ENCODE measurements at regions not wholly inside any gene's neighbourhood (a gene's known extent, or its start where the extent isn't known, plus 50 kb on each side); places are given as distances from the start of the nearest gene placed in this dataset.
"Not testable (repeated sequence)": the region's sequence is repeated elsewhere in the genome, so short reads cannot be mapped to it uniquely, and the experiment has no call there.

GRCh38 chr11:22928207-22928917, 68.1 kb upstream of the CCDC179 start:
- no peak for TF ChIP-seq TCF4 (CRISPR knock-in tag; IDR thresholded peaks at IDR 0.05; ENCODE audit: borderline replicate concordance)
- no peak for TF ChIP-seq RARB (CRISPR knock-in tag; IDR thresholded peaks at IDR 0.05)
- no peak for TF ChIP-seq ZFP3 (CRISPR knock-in tag; IDR thresholded peaks at IDR 0.05)
- TF ChIP-seq POU6F1 (CRISPR knock-in tag; IDR thresholded peaks at IDR 0.05; ENCODE audit: borderline replicate concordance, low read depth) = no peak
- no peak for TF ChIP-seq SNAI2 (CRISPR knock-in tag; IDR thresholded peaks at IDR 0.05)
- no peak for TF ChIP-seq CSDC2 (CRISPR knock-in tag; IDR thresholded peaks at IDR 0.05)
- TF ChIP-seq TOX (CRISPR knock-in tag; IDR thresholded peaks at IDR 0.05; ENCODE audit: borderline replicate concordance) = no peak
- no peak for TF ChIP-seq ESRRG (CRISPR knock-in tag; IDR thresholded peaks at IDR 0.05)
- TF ChIP-seq OSR1 (CRISPR knock-in tag; IDR thresholded peaks at IDR 0.05) = no peak
- TF ChIP-seq ZNF8 (CRISPR knock-in tag; IDR thresholded peaks at IDR 0.05) = no peak
- no peak for TF ChIP-seq ZC3H10 (CRISPR knock-in tag; IDR thresholded peaks at IDR 0.05)
- no peak for TF ChIP-seq ZFP30 (CRISPR knock-in tag; IDR thresholded peaks at IDR 0.05)
- no peak for TF ChIP-seq CREB5 (CRISPR knock-in tag; IDR thresholded peaks at IDR 0.05; ENCODE audit: low read depth)
- no peak for TF ChIP-seq ISL1 (CRISPR knock-in tag; IDR thresholded peaks at IDR 0.05)
- TF ChIP-seq TSHZ2 (CRISPR knock-in tag; IDR thresholded peaks at IDR 0.05) = no peak
- no peak for TF ChIP-seq ZNF565 (CRISPR knock-in tag; conservative IDR thresholded peaks at IDR 0.05; ENCODE audit: low read depth)
- no peak for ATAC-seq

GRCh38 chr11:22930816-22931594, 70.7 kb upstream of the CCDC179 start:
- TF ChIP-seq BACH2 (CRISPR knock-in tag; IDR thresholded peaks at IDR 0.05; ENCODE audit: borderline replicate concordance) = no peak
- no peak for TF ChIP-seq OSR1 (CRISPR knock-in tag; IDR thresholded peaks at IDR 0.05)
- no peak for TF ChIP-seq TCF4 (CRISPR knock-in tag; IDR thresholded peaks at IDR 0.05; ENCODE audit: borderline replicate concordance)
- no peak for TF ChIP-seq ESRRG (CRISPR knock-in tag; IDR thresholded peaks at IDR 0.05)
- TF ChIP-seq ZFP30 (CRISPR knock-in tag; IDR thresholded peaks at IDR 0.05) = no peak
- TF ChIP-seq RARB (CRISPR knock-in tag; IDR thresholded peaks at IDR 0.05) = no peak
- no peak for TF ChIP-seq ZNF565 (CRISPR knock-in tag; conservative IDR thresholded peaks at IDR 0.05; ENCODE audit: low read depth)
- TF ChIP-seq POU6F1 (CRISPR knock-in tag; IDR thresholded peaks at IDR 0.05; ENCODE audit: borderline replicate concordance, low read depth) = no peak
- no peak for ATAC-seq

- ATAC-seq = no peak
- TF ChIP-seq ESRRG (CRISPR knock-in tag; IDR thresholded peaks at IDR 0.05) (no peak), CREB5 (CRISPR knock-in tag; IDR thresholded peaks at IDR 0.05; ENCODE audit: low read depth) (no peak), SNAI2 (CRISPR knock-in tag; IDR thresholded peaks at IDR 0.05) (no peak), BACH2 (CRISPR knock-in tag; IDR thresholded peaks at IDR 0.05; ENCODE audit: borderline replicate concordance) (no peak), TSHZ2 (CRISPR knock-in tag; IDR thresholded peaks at IDR 0.05) (no peak), RARB (CRISPR knock-in tag; IDR thresholded peaks at IDR 0.05) (no peak), ZFP30 (CRISPR knock-in tag; IDR thresholded peaks at IDR 0.05) (no peak)
These were observed 78.4 kb upstream of the CCDC179 start for GRCh38 chr11:22938691-22939090.

GRCh38 chr11:22941544-22941943, 81.3 kb upstream of the CCDC179 start:
- not testable (repeated sequence) for ATAC-seq
